AG09309 (cell line): ENCODE measurements at regions not wholly inside any gene's neighbourhood (a gene's known extent, or its start where the extent isn't known, plus 50 kb on each side); places are given as distances from the start of the nearest gene placed in this dataset.
A peak's percentile ranks its signal among the peaks of the same experiment; 100 is the strongest.

Source experiments
- DNase-seq: peaks from one replicate; pipeline ENCODE4 v3.0.0-alpha.2; 2010; ENCODE audit warnings: low read depth
- H3K4me3 ChIP-seq: 2 replicates; pipeline ENCODE4 v1.5.1; 2011; ENCODE audit warnings: mild to moderate bottlenecking, low read depth, low read length, moderate library complexity; ENCODE audit not compliant: control insufficient read depth
- TF ChIP-seq, protein P1 (sequence below): IDR thresholded peaks from 2 replicates; pipeline ENCODE4 v1.5.1; 2011; ENCODE audit warnings: mild to moderate bottlenecking, low read depth, low read length, inconsistent platforms; ENCODE audit not compliant: insufficient read depth, control insufficient read depth; ENCODE audit errors: missing control alignments

DNA sequence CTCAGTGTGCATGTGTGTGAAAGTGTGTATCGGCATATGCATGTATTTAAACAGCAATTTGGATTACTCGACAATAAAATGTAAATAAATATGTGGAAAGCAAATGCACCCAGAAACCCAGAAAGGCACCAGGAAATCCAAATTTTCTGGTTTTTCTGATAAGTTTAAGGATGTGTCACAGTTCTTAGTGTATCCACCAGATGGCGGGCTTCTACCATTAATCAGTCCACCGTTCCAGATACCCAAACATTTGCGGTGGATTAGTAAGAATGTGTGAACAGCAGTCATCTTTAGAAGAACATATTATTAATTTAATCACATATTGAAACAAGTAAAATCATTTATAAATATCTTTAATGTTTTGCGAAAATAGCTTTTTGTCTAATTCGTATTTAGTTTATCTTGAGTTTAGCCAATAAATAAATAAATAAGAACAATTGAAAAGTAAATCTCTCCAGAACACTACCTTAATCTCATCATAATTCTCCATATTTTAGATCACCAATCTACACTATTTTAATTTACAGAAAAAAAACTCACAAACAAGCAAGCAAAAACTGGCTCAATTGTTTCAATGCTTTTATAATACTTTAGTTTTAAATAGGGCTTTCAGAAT lies 298.9 kb downstream of the DSEL start:
- DNase-seq = peak; percentile 34
- TF ChIP-seq, protein P1, sequence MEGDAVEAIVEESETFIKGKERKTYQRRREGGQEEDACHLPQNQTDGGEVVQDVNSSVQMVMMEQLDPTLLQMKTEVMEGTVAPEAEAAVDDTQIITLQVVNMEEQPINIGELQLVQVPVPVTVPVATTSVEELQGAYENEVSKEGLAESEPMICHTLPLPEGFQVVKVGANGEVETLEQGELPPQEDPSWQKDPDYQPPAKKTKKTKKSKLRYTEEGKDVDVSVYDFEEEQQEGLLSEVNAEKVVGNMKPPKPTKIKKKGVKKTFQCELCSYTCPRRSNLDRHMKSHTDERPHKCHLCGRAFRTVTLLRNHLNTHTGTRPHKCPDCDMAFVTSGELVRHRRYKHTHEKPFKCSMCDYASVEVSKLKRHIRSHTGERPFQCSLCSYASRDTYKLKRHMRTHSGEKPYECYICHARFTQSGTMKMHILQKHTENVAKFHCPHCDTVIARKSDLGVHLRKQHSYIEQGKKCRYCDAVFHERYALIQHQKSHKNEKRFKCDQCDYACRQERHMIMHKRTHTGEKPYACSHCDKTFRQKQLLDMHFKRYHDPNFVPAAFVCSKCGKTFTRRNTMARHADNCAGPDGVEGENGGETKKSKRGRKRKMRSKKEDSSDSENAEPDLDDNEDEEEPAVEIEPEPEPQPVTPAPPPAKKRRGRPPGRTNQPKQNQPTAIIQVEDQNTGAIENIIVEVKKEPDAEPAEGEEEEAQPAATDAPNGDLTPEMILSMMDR = peak; percentile 60
- no peak overlapping the region for H3K4me3 ChIP-seq

DNA sequence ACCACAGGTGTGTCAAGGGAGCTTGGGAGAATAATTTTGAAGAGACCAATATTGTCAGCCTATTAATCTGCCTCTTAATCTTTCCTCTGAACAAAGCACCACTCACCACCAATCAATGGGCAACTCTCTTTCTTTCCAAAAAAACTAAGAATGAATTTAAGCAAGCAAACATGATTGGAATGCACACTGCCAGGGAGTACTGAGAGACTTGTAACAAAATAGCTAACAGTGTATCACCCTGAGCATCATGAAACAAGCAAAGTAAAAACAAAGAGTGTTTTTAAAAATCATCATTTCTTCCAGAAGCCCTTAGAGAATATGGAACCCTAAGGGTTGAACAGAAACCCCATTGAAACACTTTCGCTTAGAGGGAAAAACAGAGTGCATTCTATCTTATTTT lies 299.7 kb downstream of the DSEL start:
- TF ChIP-seq, protein P1 = no peak
- H3K4me3 ChIP-seq = no peak overlapping the region
- DNase-seq = no peak

DNA sequence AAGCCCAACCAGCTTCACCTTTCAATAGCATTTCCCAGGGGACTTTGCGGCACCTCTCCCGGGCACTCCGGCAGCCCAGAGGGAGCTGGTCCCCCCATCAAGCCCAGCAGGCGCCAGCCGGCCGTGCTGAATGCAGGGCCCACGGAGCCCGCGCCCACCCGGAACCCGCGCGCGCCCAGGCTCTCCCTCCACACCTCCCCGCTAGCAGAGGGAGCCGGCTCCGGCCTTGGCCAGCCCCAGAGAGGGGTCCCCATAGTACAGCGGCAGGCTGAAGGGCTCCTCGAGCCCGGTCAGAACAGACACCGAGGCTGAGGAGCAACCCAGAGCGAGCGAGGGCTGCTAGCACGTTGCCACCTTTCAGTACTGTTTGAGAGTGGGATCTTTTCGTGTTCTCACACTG lies 300.8 kb downstream of the DSEL start:
- DNase-seq = no peak
- TF ChIP-seq, protein P1 = no peak
- no peak overlapping the region for H3K4me3 ChIP-seq

DNA sequence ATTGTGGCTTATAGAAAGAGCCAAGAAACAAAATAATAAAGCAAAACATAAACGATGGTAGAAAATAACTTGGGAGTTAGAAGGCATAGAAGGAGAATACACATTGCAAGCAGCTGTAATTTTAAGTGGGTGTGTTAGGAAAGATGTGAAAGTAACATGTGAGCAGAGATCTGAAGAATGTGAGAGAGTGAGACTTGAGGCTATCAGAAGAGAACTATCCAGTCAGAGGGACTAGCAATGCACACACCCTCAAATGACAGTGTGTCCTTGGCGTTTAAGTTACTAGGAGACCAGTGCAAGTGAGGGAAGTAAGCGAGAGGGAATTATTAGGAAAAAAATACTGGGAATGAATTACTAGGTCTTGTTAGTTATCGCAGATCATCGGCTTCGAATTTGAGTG lies 304.9 kb downstream of the DSEL start:
- DNase-seq = no peak
- no peak overlapping the region for H3K4me3 ChIP-seq
- TF ChIP-seq, protein P1 = no peak

DNA sequence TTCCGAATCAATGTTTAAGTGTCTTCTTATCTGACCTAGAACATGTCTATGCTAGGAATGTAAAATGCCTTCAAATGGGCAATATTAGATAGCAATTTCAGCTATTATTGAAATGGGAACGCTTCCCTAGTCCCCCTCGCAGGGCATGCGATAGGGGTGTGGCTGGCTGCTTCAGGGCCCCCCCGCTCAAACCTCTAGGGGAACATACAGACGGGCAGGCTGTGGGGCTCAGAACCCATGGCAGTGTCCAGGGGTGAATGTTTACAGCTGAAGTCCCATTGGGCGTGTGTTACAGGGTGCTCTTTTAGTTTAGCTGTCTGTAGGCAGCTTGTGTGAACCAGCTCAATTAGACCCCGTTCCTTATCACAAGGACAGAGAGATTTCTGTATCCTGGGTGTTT lies 315.9 kb downstream of the DSEL start:
- no peak overlapping the region for H3K4me3 ChIP-seq
- TF ChIP-seq, protein P1 = no peak
- no peak for DNase-seq

GRCh38 chr18:67199993-67200617 lies 316.4 kb downstream of the DSEL start:
- peak; percentile 21 for DNase-seq
- TF ChIP-seq, protein P1 = peak; percentile 41
- H3K4me3 ChIP-seq = no peak overlapping the region

DNA sequence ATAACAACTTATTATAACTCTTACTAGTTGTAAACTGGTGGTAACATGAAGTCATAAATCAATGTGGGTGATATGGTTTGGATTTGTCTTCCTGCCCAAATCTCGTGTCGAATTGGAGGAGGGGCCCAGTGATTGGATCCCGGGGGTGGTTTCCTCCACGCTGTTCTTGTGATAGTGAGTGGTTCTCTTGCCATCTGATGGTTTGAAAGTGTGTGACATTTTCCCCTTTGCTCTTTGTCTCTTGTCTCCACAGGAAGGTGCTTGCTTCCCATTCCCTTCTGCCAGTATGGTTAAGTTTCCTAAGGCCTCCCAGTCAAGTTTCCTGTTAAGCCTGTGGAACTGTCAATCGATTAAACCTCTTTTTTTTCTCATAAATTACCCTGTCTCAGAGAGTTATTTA lies 321.6 kb downstream of the DSEL start:
- H3K4me3 ChIP-seq = no peak overlapping the region
- TF ChIP-seq, protein P1 = no peak
- no peak for DNase-seq
